Activated T-helper 1 cell treated with anti-CD3 and anti-CD28 coated beads, Interleukin-12 subunit alpha, Interleukin-12 subunit beta, Interleukin-2, Interleukin-4 antibody, amounts not matched to agents 30 ng/mL and 10 ng/mL and 1 ng/mL, durations not matched to agents 14 hours and 24 hours and 36 hours (primary cell): ENCODE measurements at regions not wholly inside any gene's neighbourhood (a gene's known extent, or its start where the extent isn't known, plus 50 kb on each side); places are given as distances from the start of the nearest gene placed in this dataset.
"Not testable (repeated sequence)": the region's sequence is repeated elsewhere in the genome, so short reads cannot be mapped to it uniquely, and the experiment has no call there.

Source experiments
- DNase-seq: peaks from one replicate; pipeline ENCODE4 v3.0.0; 2021; ENCODE audit warnings: low spot score
- H3K27ac Mint-ChIP-seq: one replicate; pipeline ENCODE4 v1.8.0; 2021; ENCODE audit warnings: mild to moderate bottlenecking, mixed read lengths
- H3K27me3 Mint-ChIP-seq: one replicate; pipeline ENCODE4 v1.8.0; 2022; ENCODE audit warnings: mild to moderate bottlenecking, moderate library complexity, mixed read lengths; ENCODE audit not compliant: insufficient read depth
- H3K36me3 Mint-ChIP-seq: one replicate; pipeline ENCODE4 v1.8.0; 2021; ENCODE audit warnings: low read depth, mixed read lengths
- H3K4me1 Mint-ChIP-seq: one replicate; pipeline ENCODE4 v1.8.0; 2021; ENCODE audit warnings: low read depth, mixed read lengths
- H3K4me3 Mint-ChIP-seq: one replicate; pipeline ENCODE4 v1.8.0; 2021; ENCODE audit warnings: mild to moderate bottlenecking, moderate library complexity, mixed read lengths
- H3K9me3 Mint-ChIP-seq: one replicate; pipeline ENCODE4 v1.8.0; 2021; ENCODE audit warnings: mixed read lengths
- intact Hi-C: fragments of 100-400 bp; cut with micrococcal nuclease; formaldehyde crosslinking; loops from one replicate; pipeline ENCODE4 v1.15.1; 2024

DNA sequence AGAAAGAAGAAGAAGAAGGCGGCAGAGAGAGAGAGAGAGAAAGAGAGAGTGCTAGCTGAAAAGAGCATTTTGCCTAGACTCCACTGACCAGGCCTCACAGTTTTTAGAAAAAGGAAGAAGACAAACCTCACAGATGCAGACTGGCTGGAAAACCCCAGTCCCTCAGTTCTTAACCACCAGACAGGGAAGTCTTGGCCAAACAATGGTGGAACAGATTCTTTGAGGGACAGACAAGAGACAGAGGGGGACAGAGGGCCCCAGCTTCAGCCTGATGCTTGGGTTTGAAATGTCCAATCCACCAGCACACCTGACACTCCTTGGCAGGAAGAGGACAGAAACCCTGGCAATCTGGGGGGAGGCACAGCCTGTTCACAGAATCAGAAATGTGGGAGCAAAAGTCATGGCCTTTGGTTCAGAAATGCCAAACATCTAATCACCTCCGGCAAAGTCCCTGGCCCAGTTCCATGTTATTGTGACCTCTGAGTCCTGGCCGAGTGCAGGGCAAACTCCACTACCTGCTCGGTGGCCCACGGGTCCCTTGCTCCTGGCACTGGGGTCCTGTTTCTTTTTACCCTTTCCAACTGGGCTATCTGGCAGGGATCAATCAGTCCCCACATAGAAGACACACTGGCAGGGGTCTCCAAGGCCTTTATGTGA lies 235.2 kb downstream of the LY86 start:
- Mint-ChIP-seq H3K4me3 (no peak overlapping the region), H3K9me3 (no peaks in the 10 kb centered on the region), H3K4me1 (peaks cover 17% of the 10 kb centered on the region), H3K27ac (no peak overlapping the region), H3K27me3 (peaks cover 25% of the 10 kb centered on the region), H3K36me3 (no peaks in the 10 kb centered on the region)
- DNase-seq, result no peak
- intact Hi-C loops, result no loop called here

DNA sequence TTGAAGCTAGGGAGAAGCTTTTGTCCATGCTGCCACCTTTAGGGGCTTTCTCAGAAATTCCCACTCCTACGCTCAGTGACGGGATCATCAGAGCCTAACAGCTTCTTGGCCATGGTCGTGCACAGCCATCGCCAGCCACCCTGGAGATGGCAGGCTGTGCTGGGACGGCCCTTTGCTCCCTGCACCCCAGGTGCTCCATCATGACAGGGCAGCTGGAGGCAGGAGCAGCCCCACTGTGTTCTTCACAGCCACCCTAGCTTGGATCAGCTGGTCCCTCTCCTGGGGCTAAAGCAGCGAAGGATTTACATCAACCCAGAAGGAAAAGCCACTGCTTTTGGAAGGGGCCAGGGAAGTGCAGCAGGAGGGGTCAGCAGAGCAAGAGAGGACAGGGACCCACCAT lies 235.9 kb downstream of the LY86 start:
- Mint-ChIP-seq H3K27me3 (peaks cover 22% of the 10 kb centered on the region), H3K36me3 (no peaks in the 10 kb centered on the region), H3K4me1 (peaks cover 17% of the 10 kb centered on the region), H3K27ac (no peak overlapping the region), H3K9me3 (no peaks in the 10 kb centered on the region), H3K4me3 (no peak overlapping the region)
- intact Hi-C loops, result no loop called here
- DNase-seq, result no peak

DNA sequence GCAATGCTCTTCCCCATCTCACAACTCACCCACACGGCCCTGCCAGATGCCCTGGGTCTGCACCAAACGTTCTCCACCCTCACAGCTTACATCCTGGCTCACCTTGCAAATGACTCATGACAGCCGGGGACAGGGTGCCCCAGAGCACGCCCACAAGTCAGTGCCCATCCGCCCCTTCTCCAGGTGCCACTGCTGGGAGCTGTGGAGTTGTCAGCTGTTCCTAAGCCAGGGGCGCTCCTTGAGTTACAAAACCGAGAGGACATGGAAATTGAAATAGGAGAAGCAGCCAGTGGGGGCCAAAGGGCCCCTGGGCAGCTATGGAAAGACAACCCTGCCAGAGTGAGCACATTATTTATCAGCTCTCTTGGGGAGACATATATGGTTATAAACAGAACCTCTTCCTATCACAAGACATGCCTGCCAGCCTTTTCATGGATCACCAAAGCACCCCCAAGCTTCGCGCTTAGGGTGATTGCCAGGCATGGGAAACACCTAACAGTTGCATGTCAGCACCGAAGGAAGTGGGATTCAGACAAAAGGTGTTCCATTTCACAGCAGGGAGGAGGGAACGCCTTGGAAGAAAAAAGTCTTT lies 236.8 kb downstream of the LY86 start:
- Mint-ChIP-seq H3K36me3 (no peaks in the 10 kb centered on the region), H3K27me3 (peaks cover 23% of the 10 kb centered on the region), H3K9me3 (no peaks in the 10 kb centered on the region), H3K4me3 (no peak overlapping the region), H3K27ac (no peak overlapping the region), H3K4me1 (peaks cover 17% of the 10 kb centered on the region)
- no peak for DNase-seq
- intact Hi-C loops, result no loop called here

DNA sequence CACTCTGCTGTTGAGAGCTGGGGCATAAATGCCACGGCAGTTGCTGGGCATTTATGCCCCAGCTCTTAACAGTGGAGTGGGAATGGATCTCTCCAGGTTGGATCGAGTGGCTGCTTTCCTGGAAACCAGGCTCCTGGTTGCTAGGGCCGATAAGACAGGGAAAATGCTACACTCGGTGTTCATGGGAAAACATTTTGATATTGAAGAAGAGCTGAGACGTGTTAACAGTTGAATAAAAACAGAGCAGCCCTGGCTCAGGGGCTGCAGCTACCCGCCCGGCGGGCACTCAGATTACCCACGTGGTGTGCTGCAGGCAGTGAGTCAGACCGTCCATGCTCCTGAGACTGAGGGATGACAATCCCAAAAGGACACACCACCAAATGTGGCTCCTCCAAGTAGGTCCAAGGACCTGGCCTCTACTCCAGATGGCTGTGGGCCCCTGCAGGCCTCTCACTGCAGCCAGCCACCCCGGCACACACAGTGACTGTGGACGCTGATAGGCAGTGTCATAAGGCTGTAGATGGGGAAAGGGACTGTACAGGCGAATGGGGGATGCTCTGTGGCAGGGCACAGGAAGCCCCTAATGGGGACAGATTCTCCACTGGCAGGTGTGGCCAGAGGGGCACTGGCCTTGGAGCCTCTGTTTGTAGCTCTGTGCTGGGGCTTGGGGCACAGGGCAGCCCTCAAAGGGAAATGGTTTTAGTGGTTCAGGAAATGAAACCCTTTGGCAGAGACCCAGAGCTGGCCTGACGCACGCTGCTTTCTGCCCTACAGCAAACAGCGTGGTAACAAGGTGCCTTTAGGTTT lies 237.8 kb downstream of the LY86 start:
- no peak overlapping the region for H3K4me3 Mint-ChIP-seq
- H3K36me3 Mint-ChIP-seq, result no peaks in the 10 kb centered on the region
- H3K27ac Mint-ChIP-seq, result no peak overlapping the region

DNA sequence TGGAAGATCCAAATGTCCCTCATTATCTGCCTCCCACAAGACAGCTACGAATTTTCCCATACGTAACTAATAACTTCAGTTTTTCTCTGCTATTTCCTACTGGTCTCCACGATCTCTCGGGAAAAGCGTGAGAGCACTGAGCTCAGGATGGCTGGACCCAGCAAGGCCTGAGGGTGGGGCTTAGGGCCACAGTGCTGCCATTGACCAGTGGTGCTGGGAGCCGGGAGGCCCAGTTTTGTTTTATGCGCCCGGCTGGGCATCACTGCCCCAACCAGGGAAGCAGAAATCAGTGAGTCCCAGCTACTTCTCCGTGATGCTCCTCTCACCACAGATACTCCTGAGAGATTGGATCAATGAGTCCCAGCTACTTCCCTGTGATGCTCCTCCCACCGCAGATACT lies 238.4 kb downstream of the LY86 start:
- H3K4me3 Mint-ChIP-seq, result no peak overlapping the region
- intact Hi-C loops, result no loop called here

More for the DNA sequence above, 237.8 kb downstream of the LY86 start:
- intact Hi-C loops, result no loop called here
- peaks cover 17% of the 10 kb centered on the region for H3K4me1 Mint-ChIP-seq
- H3K9me3 Mint-ChIP-seq, result no peaks in the 10 kb centered on the region
- H3K27me3 Mint-ChIP-seq, result peaks cover 24% of the 10 kb centered on the region
- no peak for DNase-seq

DNA sequence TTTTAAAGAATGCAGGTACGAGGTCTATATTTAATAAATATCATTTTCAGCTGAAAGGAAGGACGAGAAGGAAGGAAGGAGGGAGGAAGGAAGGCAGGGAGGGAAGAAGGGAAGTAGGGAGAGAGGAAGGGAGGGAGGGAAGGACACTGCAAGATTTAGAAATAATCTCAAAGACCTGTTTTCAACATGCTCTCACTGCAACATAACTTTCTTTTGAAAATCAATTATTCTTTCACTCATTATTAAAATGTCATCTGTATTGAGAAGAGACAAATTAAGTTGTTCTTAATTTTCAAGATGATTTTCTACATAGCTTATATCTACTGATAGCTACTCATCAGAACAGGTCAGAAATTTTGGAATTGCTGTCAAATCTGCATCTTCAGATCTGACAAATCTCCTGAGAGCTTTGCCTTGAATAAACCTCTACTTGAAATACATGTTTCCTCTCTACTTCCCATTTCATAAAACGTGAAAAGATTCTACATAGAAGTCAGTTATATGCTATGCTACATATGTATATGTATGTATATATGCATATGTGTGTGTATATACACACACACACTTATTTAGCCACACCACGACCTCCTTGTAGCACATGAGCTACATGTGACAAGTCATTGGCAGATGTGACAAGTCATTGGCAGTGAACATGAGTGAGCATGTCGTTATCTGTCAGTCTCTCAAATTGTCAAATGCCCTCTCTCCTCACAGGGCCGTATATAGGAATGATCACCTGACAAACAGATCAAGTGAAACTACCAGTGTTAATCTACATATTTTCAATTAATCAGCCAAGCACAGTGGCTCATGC lies 241.6 kb downstream of the LY86 start:
- H3K36me3 Mint-ChIP-seq, result no peaks in the 10 kb centered on the region
- peaks cover 35% of the 10 kb centered on the region for H3K27me3 Mint-ChIP-seq
- intact Hi-C loops, result no loop called here
- no peak overlapping the region for H3K27ac Mint-ChIP-seq
- peaks cover 9% of the 10 kb centered on the region for H3K4me1 Mint-ChIP-seq
- H3K9me3 Mint-ChIP-seq, result no peaks in the 10 kb centered on the region
- H3K4me3 Mint-ChIP-seq, result no peak overlapping the region
- no peak for DNase-seq

More for the DNA sequence above, 238.4 kb downstream of the LY86 start:
- Mint-ChIP-seq H3K36me3 (no peaks in the 10 kb centered on the region), H3K27ac (no peak overlapping the region), H3K4me1 (peaks cover 17% of the 10 kb centered on the region), H3K27me3 (peaks cover 29% of the 10 kb centered on the region), H3K9me3 (no peaks in the 10 kb centered on the region)
- no peak for DNase-seq

DNA sequence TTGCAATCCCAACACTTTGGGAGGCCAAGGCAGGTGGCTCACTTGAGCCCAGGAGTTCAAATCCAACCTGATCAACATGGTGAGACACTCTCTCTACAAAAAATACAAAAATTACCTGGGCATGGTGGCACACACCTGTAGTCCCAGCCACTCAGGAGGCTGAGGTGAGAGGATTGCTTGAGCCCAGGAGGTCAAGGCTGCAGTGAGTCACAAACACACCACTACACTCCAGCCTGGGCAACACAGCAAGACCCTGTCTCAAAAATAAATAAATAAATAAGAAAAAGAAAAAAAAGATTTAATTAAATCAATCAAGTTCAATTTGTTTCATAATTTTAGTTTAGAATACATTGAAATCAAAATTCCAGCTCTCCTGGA lies 242.2 kb downstream of the LY86 start:
- intact Hi-C loops, result not testable (repeated sequence)

DNA sequence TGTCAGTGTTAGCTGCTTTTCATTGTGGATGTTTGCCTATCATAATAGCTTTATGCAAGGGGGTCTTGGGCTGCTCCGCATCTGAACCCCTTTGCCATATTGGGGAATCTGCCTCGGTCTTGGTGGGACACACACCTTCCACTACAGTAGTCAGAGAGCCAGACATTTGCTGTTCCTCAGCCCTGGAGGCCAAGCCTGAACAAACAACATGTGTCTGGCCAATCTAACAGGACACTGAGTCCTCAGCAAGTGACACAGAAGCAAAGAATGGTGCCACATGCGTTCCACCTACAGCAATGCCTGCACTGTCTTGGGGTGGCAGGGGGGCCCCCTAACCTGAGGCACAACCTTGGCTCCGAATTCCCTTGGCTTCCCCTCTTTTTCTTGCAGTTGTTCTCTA lies 243.9 kb downstream of the LY86 start:
- H3K27ac Mint-ChIP-seq, result no peak overlapping the region
- intact Hi-C loops, result no loop called here
- no peaks in the 10 kb centered on the region for H3K36me3 Mint-ChIP-seq
- peaks cover 46% of the 10 kb centered on the region for H3K27me3 Mint-ChIP-seq
- H3K9me3 Mint-ChIP-seq, result no peaks in the 10 kb centered on the region
- no peak for DNase-seq
- no peaks in the 10 kb centered on the region for H3K4me1 Mint-ChIP-seq
- no peak overlapping the region for H3K4me3 Mint-ChIP-seq

More for the DNA sequence above, 242.2 kb downstream of the LY86 start:
- not testable (repeated sequence) for H3K36me3 Mint-ChIP-seq, DNase-seq, H3K9me3 Mint-ChIP-seq, H3K4me3 Mint-ChIP-seq, H3K27ac Mint-ChIP-seq, H3K4me1 Mint-ChIP-seq
- peaks cover 39% of the 10 kb centered on the region for H3K27me3 Mint-ChIP-seq

DNA sequence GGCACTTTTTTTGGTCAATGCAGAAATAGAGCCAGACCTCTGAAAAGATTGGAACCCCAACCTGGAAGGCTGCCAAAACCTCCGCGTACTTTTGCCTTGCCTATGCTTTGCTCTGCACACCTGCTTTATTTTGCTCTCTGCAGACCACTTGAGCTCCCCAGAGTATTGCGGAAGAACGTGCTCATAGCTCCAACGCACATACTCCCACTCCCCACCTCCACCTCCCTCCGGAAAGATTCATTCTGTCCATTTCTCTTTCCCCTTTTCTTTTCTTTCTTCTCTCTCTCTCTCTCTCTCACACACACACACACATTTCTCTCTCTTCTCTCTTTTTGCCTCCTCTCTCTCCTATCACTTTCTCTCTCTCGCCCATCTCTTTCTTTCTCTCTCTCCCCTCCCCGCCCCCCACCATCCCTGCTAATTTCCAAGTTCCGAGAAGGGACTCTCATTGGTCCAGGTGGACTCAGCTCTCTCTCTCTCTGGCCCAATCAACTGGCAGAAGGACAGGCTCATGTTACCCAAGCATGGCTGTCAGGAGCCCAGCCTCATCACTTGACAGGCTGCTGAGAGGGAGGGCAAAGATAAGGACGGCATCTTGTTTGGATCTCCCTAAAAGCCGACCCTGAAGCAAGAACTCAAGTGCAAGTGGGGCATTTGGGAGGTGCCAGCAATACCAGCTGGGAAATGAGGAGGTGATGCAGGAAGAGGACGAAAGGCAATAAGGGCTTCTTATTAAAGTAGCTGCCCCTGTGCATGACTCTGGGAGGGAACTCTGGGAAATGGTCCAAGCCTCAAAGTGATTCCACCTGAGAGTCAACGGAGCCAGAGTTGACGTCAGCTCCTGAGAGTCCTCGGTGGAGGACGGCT lies 246.1 kb downstream of the LY86 start:
- intact Hi-C loops, result no loop called here
- Mint-ChIP-seq H3K27me3 (peaks cover 51% of the 10 kb centered on the region), H3K27ac (no peak overlapping the region), H3K4me1 (no peaks in the 10 kb centered on the region), H3K9me3 (no peaks in the 10 kb centered on the region), H3K36me3 (no peaks in the 10 kb centered on the region), H3K4me3 (no peak overlapping the region)
- no peak for DNase-seq

DNA sequence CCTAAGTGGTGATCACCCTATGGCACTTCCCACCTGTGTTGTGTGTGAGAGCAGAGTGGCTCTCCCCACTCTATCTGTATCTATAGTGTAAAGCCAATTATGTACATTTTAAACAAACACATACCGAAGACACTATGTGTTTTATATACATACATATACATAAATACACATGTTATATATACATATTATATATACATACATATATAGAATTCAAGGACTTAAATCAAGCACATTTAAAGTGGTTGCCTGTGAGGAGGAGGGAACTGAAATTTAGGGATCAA lies 246.6 kb downstream of the LY86 start:
- no peak overlapping the region for H3K27ac Mint-ChIP-seq
- no peaks in the 10 kb centered on the region for H3K9me3 Mint-ChIP-seq
- H3K4me3 Mint-ChIP-seq, result no peak overlapping the region

DNA sequence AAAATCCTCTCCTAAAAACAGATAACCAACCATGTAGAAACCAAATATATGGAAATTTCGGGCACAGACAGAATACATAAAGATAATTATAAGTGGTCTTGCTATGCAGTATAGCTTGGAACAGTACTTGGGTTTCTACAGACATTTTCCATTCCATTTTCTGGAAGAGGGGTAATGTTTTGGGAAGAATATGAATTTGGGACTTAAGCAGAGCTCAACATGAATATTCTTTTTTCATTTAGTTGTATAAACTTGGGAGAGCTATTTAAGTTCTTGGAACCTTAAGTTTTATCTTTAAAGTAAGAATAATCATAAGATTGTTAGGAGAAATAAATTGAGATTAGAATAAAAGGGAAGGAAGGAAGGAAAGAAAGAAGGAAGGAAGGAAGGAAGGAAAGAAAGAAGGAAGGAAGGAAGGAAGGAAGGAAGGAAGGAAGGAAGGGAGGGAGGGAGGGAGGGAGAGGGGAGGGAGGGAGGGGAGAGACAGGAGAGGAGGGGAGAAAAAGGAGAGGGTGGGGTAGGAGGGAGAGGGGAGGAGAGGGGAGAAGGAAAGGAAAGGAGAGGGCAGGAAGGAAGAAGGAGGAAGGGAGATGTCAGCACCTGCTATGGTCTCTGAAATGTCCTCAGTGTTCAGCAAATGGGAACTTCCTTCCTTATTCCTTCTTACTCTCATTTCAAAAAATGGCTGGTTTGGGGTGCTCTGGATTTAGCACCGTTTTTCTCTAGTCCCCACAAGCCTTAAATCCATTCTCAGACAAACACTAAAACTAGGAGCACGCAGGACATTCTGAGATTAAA lies 248.3 kb downstream of the LY86 start:
- Mint-ChIP-seq H3K4me1 (no peaks in the 10 kb centered on the region), H3K27ac (peak overlapping the region; percentile 50), H3K27me3 (peaks cover 40% of the 10 kb centered on the region), H3K4me3 (no peak overlapping the region), H3K9me3 (no peaks in the 10 kb centered on the region), H3K36me3 (no peaks in the 10 kb centered on the region)
- intact Hi-C loops, result no loop called here
- DNase-seq, result no peak

More for the DNA sequence above, 246.6 kb downstream of the LY86 start:
- no peaks in the 10 kb centered on the region for H3K36me3 Mint-ChIP-seq
- peaks cover 48% of the 10 kb centered on the region for H3K27me3 Mint-ChIP-seq
- no peak for DNase-seq
- no peaks in the 10 kb centered on the region for H3K4me1 Mint-ChIP-seq
- intact Hi-C loops, result no loop called here
